SK-N-SH treated with all-trans-retinoic acid at 6 μM for 48 hours (cell line): ENCODE measurements at regions not wholly inside any gene's neighbourhood (a gene's known extent, or its start where the extent isn't known, plus 50 kb on each side); places are given as distances from the start of the nearest gene placed in this dataset.

Source experiments
- CSRNP3 ChIP-seq: fragments of 250-450 bp; sonication (Bioruptor Pico); IDR thresholded peaks from 2 replicates; pipeline ENCODE4 v1.5.1; 2021; ENCODE audit warnings: mild to moderate bottlenecking, moderate library complexity
- ZFP3 ChIP-seq: fragments of 250-450 bp; sonication (Bioruptor Pico); IDR thresholded peaks from 2 replicates; pipeline ENCODE4 v1.5.0; 2020; ENCODE audit warnings: mild to moderate bottlenecking, moderate library complexity
- ZNF565 ChIP-seq: fragments of 450-650 bp; formaldehyde crosslinking; conservative IDR thresholded peaks from 2 replicates; pipeline ENCODE4 v1.5.0; 2020; ENCODE audit warnings: low read depth, mild to moderate bottlenecking, moderate library complexity
- TF ChIP-seq, protein P1 (sequence below): fragments of 250-450 bp; sonication (Bioruptor Pico); IDR thresholded peaks from 2 replicates; pipeline ENCODE4 v1.5.0; 2020; ENCODE audit warnings: mild to moderate bottlenecking, moderate library complexity
- TF ChIP-seq, protein P2 (sequence below): fragments of 250-450 bp; sonication (Bioruptor Pico); IDR thresholded peaks from 2 replicates; pipeline ENCODE4 v1.8.0; 2020; ENCODE audit warnings: mild to moderate bottlenecking, moderate library complexity, borderline replicate concordance

DNA sequence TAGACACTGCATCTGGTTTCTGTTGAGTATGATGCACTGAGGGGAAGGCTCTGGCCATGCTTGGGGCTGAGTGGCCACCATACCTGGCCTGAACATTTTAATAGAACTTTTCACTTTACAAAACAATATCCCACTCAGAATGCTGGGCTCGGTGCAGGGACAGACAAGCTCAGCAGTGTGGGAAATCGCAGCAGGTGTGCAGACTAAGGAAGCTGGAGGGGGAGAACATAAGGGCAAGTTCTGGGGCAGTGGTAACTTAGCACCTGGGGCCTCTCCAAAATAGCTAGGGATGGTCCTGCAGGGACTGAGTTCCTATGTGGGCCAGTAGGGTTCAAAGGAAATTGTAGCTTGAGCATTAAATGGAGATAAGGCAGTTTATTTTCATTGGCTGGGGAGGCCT is 90.9 kb upstream of the RNU6-1 start:
- TF ChIP-seq CSRNP3 (CRISPR knock-in tag) (no peak), ZFP3 (CRISPR knock-in tag) (no peak), ZNF565 (no peak)
- TF ChIP-seq, protein P1, sequence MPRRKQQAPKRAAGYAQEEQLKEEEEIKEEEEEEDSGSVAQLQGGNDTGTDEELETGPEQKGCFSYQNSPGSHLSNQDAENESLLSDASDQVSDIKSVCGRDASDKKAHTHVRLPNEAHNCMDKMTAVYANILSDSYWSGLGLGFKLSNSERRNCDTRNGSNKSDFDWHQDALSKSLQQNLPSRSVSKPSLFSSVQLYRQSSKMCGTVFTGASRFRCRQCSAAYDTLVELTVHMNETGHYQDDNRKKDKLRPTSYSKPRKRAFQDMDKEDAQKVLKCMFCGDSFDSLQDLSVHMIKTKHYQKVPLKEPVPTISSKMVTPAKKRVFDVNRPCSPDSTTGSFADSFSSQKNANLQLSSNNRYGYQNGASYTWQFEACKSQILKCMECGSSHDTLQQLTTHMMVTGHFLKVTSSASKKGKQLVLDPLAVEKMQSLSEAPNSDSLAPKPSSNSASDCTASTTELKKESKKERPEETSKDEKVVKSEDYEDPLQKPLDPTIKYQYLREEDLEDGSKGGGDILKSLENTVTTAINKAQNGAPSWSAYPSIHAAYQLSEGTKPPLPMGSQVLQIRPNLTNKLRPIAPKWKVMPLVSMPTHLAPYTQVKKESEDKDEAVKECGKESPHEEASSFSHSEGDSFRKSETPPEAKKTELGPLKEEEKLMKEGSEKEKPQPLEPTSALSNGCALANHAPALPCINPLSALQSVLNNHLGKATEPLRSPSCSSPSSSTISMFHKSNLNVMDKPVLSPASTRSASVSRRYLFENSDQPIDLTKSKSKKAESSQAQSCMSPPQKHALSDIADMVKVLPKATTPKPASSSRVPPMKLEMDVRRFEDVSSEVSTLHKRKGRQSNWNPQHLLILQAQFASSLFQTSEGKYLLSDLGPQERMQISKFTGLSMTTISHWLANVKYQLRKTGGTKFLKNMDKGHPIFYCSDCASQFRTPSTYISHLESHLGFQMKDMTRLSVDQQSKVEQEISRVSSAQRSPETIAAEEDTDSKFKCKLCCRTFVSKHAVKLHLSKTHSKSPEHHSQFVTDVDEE, result no peak
- TF ChIP-seq, protein P2, sequence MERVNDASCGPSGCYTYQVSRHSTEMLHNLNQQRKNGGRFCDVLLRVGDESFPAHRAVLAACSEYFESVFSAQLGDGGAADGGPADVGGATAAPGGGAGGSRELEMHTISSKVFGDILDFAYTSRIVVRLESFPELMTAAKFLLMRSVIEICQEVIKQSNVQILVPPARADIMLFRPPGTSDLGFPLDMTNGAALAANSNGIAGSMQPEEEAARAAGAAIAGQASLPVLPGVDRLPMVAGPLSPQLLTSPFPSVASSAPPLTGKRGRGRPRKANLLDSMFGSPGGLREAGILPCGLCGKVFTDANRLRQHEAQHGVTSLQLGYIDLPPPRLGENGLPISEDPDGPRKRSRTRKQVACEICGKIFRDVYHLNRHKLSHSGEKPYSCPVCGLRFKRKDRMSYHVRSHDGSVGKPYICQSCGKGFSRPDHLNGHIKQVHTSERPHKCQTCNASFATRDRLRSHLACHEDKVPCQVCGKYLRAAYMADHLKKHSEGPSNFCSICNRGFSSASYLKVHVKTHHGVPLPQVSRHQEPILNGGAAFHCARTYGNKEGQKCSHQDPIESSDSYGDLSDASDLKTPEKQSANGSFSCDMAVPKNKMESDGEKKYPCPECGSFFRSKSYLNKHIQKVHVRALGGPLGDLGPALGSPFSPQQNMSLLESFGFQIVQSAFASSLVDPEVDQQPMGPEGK, result no peak
